WTC11 (cell line): ENCODE measurements at regions not wholly inside any gene's neighbourhood (a gene's known extent, or its start where the extent isn't known, plus 50 kb on each side); places are given as distances from the start of the nearest gene placed in this dataset.

Source experiments
- ATAC-seq: fragments of 200-7000 bp; cut with Tn5 transposase; 2 replicates; pipeline ENCODE4 v1.10.0; 2021; ENCODE audit warnings: mild to moderate bottlenecking, moderate library complexity
- CTCF ChIA-PET: fragments of 300-600 bp; sonication (Branson Sonifier 250); formaldehyde crosslinking; loops from one replicate; lab custom pipeline; 2021; ENCODE audit warnings: antibody characterized with exemption; lab: Charles Lee
- POLR2A ChIA-PET: fragments of 350-600 bp; sonication (Branson Sonifier 250); formaldehyde crosslinking; loops from one replicate; lab custom pipeline; 2021; ENCODE audit warnings: antibody characterized with exemption; lab: Charles Lee
- DNase-seq: peaks from one replicate; pipeline ENCODE4 v3.0.0; 2021; ENCODE audit warnings: low spot score
- H3K27ac Mint-ChIP-seq: 2 replicates; pipeline ENCODE4 v1.8.0; 2021; ENCODE audit warnings: mixed read lengths
- H3K27me3 Mint-ChIP-seq: 2 replicates; pipeline ENCODE4 v1.8.0; 2021; ENCODE audit warnings: low read depth, mild to moderate bottlenecking, moderate library complexity, mixed read lengths
- H3K36me3 Mint-ChIP-seq: 2 replicates; pipeline ENCODE4 v1.8.0; 2021; ENCODE audit warnings: mixed read lengths
- H3K4me1 Mint-ChIP-seq: 2 replicates; pipeline ENCODE4 v1.8.0; 2022; ENCODE audit warnings: mixed read lengths
- H3K4me3 Mint-ChIP-seq: 2 replicates; pipeline ENCODE4 v1.8.0; 2021; ENCODE audit warnings: mild to moderate bottlenecking, moderate library complexity, mixed read lengths
- H3K9me3 Mint-ChIP-seq: 2 replicates; pipeline ENCODE4 v1.8.0; 2021; ENCODE audit warnings: mixed read lengths
- ATF1 ChIP-seq: sonication (generic); formaldehyde crosslinking; IDR thresholded peaks from 2 replicates; pipeline ENCODE4 v1.8.1; 2023; ENCODE audit warnings: mild to moderate bottlenecking, moderate library complexity, missing genetic modification reagents
- ERG ChIP-seq: fragments of 250-450 bp; sonication (Bioruptor Pico); IDR thresholded peaks from 2 replicates; pipeline ENCODE4 v1.8.0; 2021; ENCODE audit warnings: mild to moderate bottlenecking
- USF2 ChIP-seq: sonication (generic); formaldehyde crosslinking; IDR thresholded peaks from 2 replicates; pipeline ENCODE4 v1.8.1; 2023; ENCODE audit warnings: mild to moderate bottlenecking, missing genetic modification reagents, moderate library complexity
- TF ChIP-seq, protein P1 (sequence below): sonication (generic); formaldehyde crosslinking; IDR thresholded peaks from 2 replicates; pipeline ENCODE4 v1.8.1; 2022; ENCODE audit warnings: mild to moderate bottlenecking, missing genetic modification reagents, moderate library complexity, borderline replicate concordance

DNA sequence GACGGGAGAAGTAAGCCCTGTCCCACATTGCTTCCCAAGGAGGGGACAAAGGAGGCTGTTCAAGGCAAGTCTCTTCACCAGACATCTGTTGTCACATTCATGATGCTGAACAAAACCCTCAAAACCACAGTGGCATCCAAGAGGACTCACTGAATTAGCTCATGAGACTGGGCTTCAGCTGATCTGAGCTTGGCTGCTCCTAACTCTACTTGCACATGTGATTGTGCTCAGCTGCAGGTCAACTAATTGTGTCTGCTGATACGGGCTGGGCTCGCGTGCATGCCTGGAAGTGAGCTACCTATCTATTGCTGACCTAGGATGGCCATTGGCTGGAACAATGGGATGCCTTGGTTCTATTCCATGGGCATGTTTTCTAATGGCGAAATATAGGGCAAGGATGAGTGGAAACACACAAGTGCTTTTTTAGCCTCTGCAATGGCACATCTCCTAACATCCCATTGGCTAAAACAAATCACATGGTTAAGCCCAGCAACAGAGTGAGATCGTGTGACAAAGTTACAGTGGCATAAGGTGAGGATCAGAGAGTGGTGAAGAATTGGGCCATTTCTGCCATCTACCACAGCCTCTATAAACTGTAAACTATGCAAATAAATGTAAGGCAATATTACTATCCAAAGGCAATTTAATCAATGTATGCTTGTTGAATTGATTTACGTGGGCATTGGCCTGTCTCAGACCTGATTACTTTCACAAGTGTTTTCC is 52.9 kb upstream of the CAPN13 start:
- Mint-ChIP-seq H3K4me3 (no peak overlapping the region), H3K4me1 (no peaks in the 10 kb centered on the region), H3K27ac (no peak overlapping the region), H3K36me3 (no peaks in the 10 kb centered on the region), H3K9me3 (peaks cover 6% of the 10 kb centered on the region), H3K27me3 (no peaks in the 10 kb centered on the region)
- ChIA-PET CTCF (interaction anchor here (1.5 to 5.1 kb wide), 4 partner anchors 56 to 310 kb away, joined by 7 to 60 read pairs (median 17); no protein-coding TSS in a partner anchor), POLR2A (no interaction called here)
- no peak for ATAC-seq
- no peak for DNase-seq
- TF ChIP-seq USF2 (CRISPR knock-in tag) (peak; percentile 49; the same call in 1 of the 2 replicates), ATF1 (no peak), ERG (CRISPR knock-in tag) (no peak)
- TF ChIP-seq, protein P1, sequence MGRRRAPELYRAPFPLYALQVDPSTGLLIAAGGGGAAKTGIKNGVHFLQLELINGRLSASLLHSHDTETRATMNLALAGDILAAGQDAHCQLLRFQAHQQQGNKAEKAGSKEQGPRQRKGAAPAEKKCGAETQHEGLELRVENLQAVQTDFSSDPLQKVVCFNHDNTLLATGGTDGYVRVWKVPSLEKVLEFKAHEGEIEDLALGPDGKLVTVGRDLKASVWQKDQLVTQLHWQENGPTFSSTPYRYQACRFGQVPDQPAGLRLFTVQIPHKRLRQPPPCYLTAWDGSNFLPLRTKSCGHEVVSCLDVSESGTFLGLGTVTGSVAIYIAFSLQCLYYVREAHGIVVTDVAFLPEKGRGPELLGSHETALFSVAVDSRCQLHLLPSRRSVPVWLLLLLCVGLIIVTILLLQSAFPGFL (CRISPR knock-in tag) = no peak
